Cardiac fibroblast (primary cell): ENCODE measurements at regions not wholly inside any gene's neighbourhood (a gene's known extent, or its start where the extent isn't known, plus 50 kb on each side); places are given as distances from the start of the nearest gene placed in this dataset.

ENCODE experiments used
- DNase-seq, 2 donors: peaks; one replicate each; pipeline versions ENCODE4 v3.0.0 to v3.0.0-alpha.2; 2010; ENCODE audit warnings: low read depth in 2 of 2
- H3K4me3 ChIP-seq, 2 donors: replicated peaks in 1 of 2; 1 replicate in 1 of 2; 2 replicates in 1 of 2; pipeline ENCODE4 v1.5.1; 2011; ENCODE audit warnings: low read depth in 2 of 2, low read length in 2 of 2, mild to moderate bottlenecking in 2 of 2, moderate library complexity in 1 of 2
- TF ChIP-seq, protein P1 (sequence below): IDR thresholded peaks from one replicate; pipeline ENCODE4 v1.5.1; 2011; ENCODE audit warnings: low read depth, mild to moderate bottlenecking, low read length, inconsistent platforms

DNA sequence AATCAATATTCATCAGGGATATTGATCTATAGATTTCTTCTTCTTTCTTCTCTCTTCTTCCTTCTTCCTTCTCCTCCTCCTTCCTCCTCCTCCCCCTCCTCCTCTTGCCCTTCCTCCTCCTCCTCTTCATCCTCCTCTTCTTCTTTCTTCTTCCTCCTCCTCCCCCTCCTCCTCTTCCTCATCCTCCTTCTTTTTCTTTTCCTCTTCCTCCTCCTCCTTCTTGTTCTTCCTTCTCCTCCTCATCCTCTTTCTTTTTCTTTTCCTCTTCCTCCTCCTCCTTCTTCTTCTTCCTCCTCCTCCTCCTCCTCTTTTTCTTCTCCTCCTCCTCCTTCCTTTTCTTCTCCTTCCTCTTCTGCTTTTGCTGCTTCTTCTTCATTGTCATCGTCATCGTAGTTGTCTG, 52.4 kb upstream of the SERINC1 start:
- no peak overlapping the region for H3K4me3 ChIP-seq
- TF ChIP-seq, protein P1, sequence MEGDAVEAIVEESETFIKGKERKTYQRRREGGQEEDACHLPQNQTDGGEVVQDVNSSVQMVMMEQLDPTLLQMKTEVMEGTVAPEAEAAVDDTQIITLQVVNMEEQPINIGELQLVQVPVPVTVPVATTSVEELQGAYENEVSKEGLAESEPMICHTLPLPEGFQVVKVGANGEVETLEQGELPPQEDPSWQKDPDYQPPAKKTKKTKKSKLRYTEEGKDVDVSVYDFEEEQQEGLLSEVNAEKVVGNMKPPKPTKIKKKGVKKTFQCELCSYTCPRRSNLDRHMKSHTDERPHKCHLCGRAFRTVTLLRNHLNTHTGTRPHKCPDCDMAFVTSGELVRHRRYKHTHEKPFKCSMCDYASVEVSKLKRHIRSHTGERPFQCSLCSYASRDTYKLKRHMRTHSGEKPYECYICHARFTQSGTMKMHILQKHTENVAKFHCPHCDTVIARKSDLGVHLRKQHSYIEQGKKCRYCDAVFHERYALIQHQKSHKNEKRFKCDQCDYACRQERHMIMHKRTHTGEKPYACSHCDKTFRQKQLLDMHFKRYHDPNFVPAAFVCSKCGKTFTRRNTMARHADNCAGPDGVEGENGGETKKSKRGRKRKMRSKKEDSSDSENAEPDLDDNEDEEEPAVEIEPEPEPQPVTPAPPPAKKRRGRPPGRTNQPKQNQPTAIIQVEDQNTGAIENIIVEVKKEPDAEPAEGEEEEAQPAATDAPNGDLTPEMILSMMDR = no peak

DNA sequence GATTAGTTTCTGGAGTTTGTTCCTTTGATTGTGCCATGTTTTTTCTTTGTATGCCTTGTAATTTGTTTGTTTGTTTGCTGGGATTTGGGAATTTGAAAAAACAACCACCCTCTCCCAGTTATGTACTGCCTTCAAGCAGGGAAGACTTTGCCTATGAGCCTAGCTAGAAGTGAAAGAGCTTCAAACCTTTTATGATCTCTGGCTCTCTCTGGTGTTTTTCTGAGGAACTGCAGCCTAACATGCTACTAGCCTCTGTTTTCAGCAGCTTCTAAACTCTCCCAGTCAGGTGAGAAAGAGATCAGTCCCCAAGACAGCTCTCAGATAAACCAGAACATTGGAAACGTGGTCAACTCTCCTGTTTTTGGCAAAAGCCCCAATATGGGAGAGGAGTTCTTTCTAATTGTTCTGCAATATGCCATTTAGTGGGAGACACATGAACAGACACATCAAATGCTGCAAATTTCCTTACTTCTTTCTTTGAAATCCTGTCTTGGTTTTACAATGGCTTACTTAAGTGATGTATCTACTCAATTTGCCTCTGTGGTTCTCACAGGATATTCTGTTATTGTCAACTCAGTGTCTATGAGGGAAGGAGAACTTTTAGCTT, 58.9 kb upstream of the SERINC1 start:
- no peak overlapping the region for H3K4me3 ChIP-seq
- TF ChIP-seq, protein P1 = peak; percentile 95
- peak; percentile 80 to 81 for DNase-seq

More for the DNA sequence above, 52.4 kb upstream of the SERINC1 start:
- no peak for DNase-seq

DNA sequence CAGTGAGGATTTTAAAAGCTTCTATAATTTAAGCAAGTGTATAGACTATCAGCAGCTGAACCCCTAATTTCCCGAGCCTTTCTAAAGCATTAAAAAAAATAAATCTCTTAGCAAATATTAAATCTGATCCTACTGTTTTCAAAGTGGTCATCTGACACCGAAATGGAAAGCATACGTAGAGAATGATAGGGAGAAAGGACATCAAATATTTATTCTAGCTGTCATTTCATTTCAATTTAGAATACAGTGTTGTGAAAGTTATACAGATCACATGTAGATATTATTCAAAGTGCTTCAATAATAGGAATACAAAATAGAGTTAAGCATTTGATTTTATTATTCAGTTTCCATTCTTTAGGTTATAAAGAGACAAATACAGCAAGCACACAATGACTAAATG, 61.9 kb upstream of the PKIB start:
- no peak for DNase-seq
- H3K4me3 ChIP-seq = no peak overlapping the region

DNA sequence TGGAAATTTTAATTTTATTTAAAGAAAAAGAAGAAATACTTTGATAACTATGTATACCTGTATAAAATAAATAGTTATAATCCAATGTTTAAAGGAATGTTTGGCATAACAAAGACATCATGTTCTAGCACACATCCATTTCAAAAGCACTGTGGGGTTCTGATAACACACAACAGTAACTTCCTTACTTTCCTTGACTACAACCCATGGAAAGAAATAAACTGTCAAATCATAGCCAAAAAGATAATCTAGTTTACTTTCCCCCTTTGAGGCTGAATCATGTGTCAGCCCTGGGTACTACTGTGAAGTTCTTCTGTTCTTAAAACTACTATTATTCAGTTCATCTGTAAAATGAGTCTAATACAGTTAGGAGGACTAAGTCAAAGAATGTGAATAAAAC, 61.4 kb upstream of the PKIB start:
- no peak for DNase-seq
- no peak overlapping the region for H3K4me3 ChIP-seq
- TF ChIP-seq, protein P1 = no peak

More for the DNA sequence above, 61.9 kb upstream of the PKIB start:
- TF ChIP-seq, protein P1 = no peak

DNA sequence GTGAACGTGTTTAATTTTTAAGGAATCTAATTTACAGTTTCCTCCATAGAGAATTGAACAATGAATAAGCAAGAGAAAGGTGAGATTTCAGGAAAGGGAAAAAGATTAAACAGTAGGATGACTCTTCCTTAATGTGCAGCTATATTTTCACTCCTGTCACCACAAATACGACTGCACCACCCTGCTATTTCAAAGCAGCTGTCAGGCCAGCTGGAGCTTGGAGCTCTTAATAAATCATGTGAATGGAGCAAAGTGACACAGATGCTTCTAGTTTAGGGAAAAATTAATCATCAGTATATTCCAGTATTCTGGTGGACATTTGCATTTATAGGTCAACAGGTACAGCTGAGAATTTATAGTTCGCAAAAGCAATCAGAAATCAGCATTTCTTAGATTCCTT, 56.5 kb upstream of the PKIB start:
- no peak overlapping the region for H3K4me3 ChIP-seq
- TF ChIP-seq, protein P1 = no peak
- DNase-seq = no peak

DNA sequence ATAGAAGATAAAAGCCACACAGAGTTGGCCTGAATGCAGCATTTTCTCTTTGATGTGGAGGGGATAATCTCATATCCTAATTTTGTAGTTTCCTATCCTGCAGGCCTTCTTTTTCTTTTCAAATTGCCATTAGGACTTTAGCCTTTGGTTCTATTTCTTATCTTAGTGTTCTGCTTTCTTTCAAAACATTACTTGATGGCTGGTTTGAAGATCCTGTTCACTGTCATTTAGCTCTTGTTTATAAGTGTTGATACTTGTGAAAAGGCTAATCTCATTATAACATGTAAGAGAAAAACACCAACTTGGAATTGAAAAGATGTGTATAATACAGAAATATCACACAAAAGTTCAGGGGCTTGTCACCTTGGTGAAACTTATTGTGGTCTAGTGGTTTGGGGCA, 54.6 kb upstream of the PKIB start:
- TF ChIP-seq, protein P1 = no peak
- no peak overlapping the region for H3K4me3 ChIP-seq
- no peak for DNase-seq

DNA sequence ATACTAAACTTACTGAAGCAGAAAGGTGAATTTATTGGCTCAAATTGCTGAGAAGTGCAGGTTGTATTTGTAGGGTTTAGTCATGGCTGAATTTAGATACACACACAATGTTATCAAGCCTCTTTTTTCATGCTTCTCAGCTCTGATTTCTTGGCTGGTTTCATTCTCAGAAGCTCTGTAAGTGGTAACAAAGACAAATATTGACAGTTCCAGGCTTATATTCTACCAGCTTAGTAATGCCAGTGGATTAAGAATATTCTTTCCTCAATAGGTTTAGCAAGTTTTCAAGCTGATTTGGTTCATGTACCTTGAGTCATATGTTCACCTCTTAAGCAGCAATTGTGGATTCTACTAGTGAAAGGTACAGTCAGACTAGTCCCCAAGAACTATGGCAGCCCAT, 52.1 kb upstream of the PKIB start:
- DNase-seq = no peak
- TF ChIP-seq, protein P1 = no peak
- no peak overlapping the region for H3K4me3 ChIP-seq
